NCI-H146 treated with DMSO at 0.1 percent for 48 hours (cell line): ENCODE measurements at regions not wholly inside any gene's neighbourhood (a gene's known extent, or its start where the extent isn't known, plus 50 kb on each side); places are given as distances from the start of the nearest gene placed in this dataset.

ENCODE experiments used
- DNase-seq: peaks from one replicate; lab custom pipeline; 2025; ENCODE audit not compliant: unreplicated experiment; lab: John Stamatoyannopoulos, UW

- no peak for DNase-seq
These were observed 79.2 kb upstream of the CLCN4 start for GRCh38 chrX:10077425-10078188.

GRCh38 chrX:10078266-10078665 is 78.5 kb upstream of the CLCN4 start:
- DNase-seq, result no peak

GRCh38 chrX:10079231-10079630 is 77.5 kb upstream of the CLCN4 start:
- DNase-seq, result no peak

- DNase-seq, result no peak
These were observed 73.0 kb upstream of the CLCN4 start for GRCh38 chrX:10083809-10084208.

GRCh38 chrX:10085223-10085622 is 71.6 kb upstream of the CLCN4 start:
- no peak for DNase-seq

GRCh38 chrX:10086676-10087075 is 70.1 kb upstream of the CLCN4 start:
- no peak for DNase-seq

GRCh38 chrX:10087391-10087790 is 69.4 kb upstream of the CLCN4 start:
- DNase-seq, result no peak

- DNase-seq, result no peak
These were observed 67.4 kb upstream of the CLCN4 start for GRCh38 chrX:10089378-10089795.

GRCh38 chrX:10090319-10090718 is 66.5 kb upstream of the CLCN4 start:
- DNase-seq, result no peak

- no peak for DNase-seq
These were observed 61.5 kb upstream of the CLCN4 start for GRCh38 chrX:10095246-10095645.

GRCh38 chrX:10095698-10096432 is 60.9 kb upstream of the CLCN4 start:
- no peak for DNase-seq

- DNase-seq, result no peak
These were observed 58.5 kb upstream of the CLCN4 start for GRCh38 chrX:10098270-10098713.

- DNase-seq, result no peak
These were observed 57.4 kb upstream of the CLCN4 start for GRCh38 chrX:10099411-10099810.

- DNase-seq, result no peak
These were observed 55.5 kb upstream of the CLCN4 start for GRCh38 chrX:10101269-10101668.

GRCh38 chrX:10102046-10102704 is 54.6 kb upstream of the CLCN4 start:
- no peak for DNase-seq

GRCh38 chrX:10103023-10103422 is 53.8 kb upstream of the CLCN4 start:
- DNase-seq, result no peak

GRCh38 chrX:10104958-10105658 is 51.7 kb upstream of the CLCN4 start:
- no peak for DNase-seq

- no peak for DNase-seq
These were observed 50.0 kb upstream of the CLCN4 start for GRCh38 chrX:10106806-10107205.
